Progenitor cell of endocrine pancreas (in vitro differentiated cells): ENCODE measurements at regions not wholly inside any gene's neighbourhood (a gene's known extent, or its start where the extent isn't known, plus 50 kb on each side); places are given as distances from the start of the nearest gene placed in this dataset.

ENCODE experiments used
- DNase-seq: peaks from one replicate; pipeline ENCODE4 v3.0.0; 2021; ENCODE audit warnings: low spot score; ENCODE audit not compliant: unreplicated experiment
- H3K27ac Mint-ChIP-seq: 2 replicates; pipeline ENCODE4 v1.8.0; 2021; ENCODE audit warnings: mild to moderate bottlenecking, moderate library complexity, mixed read lengths
- H3K27me3 Mint-ChIP-seq: 2 replicates; pipeline ENCODE4 v1.8.0; 2021; ENCODE audit warnings: mixed read lengths
- H3K36me3 Mint-ChIP-seq: 2 replicates; pipeline ENCODE4 v1.8.0; 2022; ENCODE audit warnings: mixed read lengths; ENCODE audit not compliant: insufficient read depth
- H3K4me1 Mint-ChIP-seq: 2 replicates; pipeline ENCODE4 v1.8.0; 2021; ENCODE audit warnings: low read depth, mixed read lengths
- H3K4me3 Mint-ChIP-seq: 2 replicates; pipeline ENCODE4 v1.8.0; 2021; ENCODE audit warnings: low read depth, mild to moderate bottlenecking, moderate library complexity, mixed read lengths
- H3K9me3 Mint-ChIP-seq: 2 replicates; pipeline ENCODE4 v1.8.0; 2021; ENCODE audit warnings: low read depth, mixed read lengths
- CTCF ChIP-seq: fragments of 200-600 bp; sonication (generic); IDR thresholded peaks from one replicate; pipeline ENCODE4 v1.5.0; 2021; ENCODE audit warnings: antibody characterized with exemption, mild to moderate bottlenecking; ENCODE audit not compliant: unreplicated experiment

DNA sequence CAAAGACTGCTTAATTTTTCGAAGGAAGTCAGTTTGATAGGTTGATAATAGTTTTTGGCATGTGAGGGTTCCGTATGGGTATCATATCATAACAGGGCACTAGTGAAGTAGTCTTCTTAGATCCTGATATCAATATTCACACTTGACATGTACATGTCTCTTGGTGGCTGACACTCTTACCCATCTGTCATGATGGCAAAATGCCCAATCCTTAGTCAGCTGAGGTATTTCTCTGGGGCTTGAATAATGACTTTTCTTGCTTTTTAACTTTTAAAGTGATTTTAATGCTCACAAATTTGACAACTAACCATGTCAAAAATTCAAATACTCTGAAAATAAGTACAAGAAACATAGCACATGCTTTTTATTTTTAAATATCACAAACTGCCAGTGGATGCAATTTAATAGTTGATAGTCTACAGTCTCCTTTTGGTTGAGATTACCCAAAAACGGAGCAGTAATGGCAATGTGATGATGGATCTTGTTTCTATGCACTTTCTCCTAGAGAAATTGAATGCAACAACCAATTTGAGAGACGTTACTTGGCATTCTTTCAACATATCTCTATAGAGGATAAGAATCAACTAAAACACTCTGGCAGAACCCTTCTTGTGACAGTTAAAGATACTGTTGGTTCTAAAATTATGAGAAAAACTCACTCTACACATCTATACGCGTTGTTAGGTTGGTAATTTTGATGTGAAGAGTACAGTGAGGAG lies 552.9 kb upstream of the PABPC4L start:
- Mint-ChIP-seq H3K27ac (no peak overlapping the region), H3K27me3 (no peaks in the 10 kb centered on the region), H3K36me3 (no peaks in the 10 kb centered on the region), H3K4me3 (no peak overlapping the region), H3K9me3 (no peaks in the 10 kb centered on the region), H3K4me1 (no peaks in the 10 kb centered on the region)
- DNase-seq: no peak
- no peak for TF ChIP-seq CTCF

DNA sequence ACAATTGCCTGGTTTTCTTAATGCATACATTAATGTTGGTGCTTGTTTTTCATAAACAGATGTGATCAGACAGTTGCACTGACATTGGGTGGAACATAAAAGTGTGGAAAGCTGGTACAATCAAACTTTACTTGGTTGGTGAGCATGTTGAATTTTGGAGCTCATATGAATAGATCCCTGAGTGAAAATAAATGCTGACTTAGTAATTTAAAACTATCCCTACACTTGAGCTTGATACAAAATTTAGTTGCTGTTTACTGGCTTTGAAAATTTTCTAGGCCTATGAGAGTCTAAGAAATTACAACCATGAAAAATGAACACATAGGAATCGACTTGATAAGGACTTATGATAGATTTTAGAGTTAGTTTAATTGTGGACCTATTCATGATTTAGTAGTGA lies 551.8 kb upstream of the PABPC4L start:
- H3K4me1 Mint-ChIP-seq: peaks cover 2% of the 10 kb centered on the region
- DNase-seq: no peak
- H3K4me3 Mint-ChIP-seq: no peak overlapping the region
- no peak for TF ChIP-seq CTCF
- H3K9me3 Mint-ChIP-seq: peaks cover 4% of the 10 kb centered on the region
- no peaks in the 10 kb centered on the region for H3K27me3 Mint-ChIP-seq
- H3K27ac Mint-ChIP-seq: no peak overlapping the region
- peaks cover 2% of the 10 kb centered on the region for H3K36me3 Mint-ChIP-seq

GRCh38 chr4:134747108-134747805 lies 545.7 kb upstream of the PABPC4L start:
- Mint-ChIP-seq H3K27ac (peak overlapping the region; percentile 45), H3K4me1 (peaks cover 19% of the 10 kb centered on the region), H3K36me3 (peaks cover 3% of the 10 kb centered on the region), H3K9me3 (peaks cover 27% of the 10 kb centered on the region), H3K27me3 (no peaks in the 10 kb centered on the region), H3K4me3 (no peak overlapping the region)
- TF ChIP-seq CTCF: no peak
- DNase-seq: no peak

DNA sequence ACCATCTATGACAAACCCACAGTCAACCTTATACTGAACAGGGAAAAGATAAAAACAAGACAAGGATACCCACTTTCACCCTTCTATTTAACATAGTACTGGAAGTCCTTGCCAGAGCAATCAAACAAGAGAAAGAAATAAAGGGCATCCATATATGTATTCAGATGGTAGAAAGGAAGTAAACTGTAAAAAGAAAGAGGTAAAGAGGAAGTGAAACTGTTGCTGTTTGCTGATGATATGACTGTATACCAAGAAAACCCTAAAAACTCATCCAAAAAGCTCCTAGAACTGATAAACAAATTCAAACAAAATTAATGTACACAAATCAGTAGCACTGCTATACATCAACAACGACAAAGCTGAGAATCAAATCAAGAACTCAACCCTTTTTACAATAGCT lies 538.7 kb upstream of the PABPC4L start:
- H3K4me1 Mint-ChIP-seq: peaks cover 1% of the 10 kb centered on the region
- H3K36me3 Mint-ChIP-seq: peaks cover 1% of the 10 kb centered on the region
- H3K4me3 Mint-ChIP-seq: no peak overlapping the region
- no peak for TF ChIP-seq CTCF
- H3K9me3 Mint-ChIP-seq: peaks cover 46% of the 10 kb centered on the region
- DNase-seq: no peak
- no peaks in the 10 kb centered on the region for H3K27me3 Mint-ChIP-seq
- H3K27ac Mint-ChIP-seq: no peak overlapping the region

- Mint-ChIP-seq H3K4me3 (no peak overlapping the region), H3K9me3 (peaks cover 21% of the 10 kb centered on the region), H3K27ac (no peak overlapping the region), H3K4me1 (peaks cover 1% of the 10 kb centered on the region), H3K36me3 (no peaks in the 10 kb centered on the region), H3K27me3 (no peaks in the 10 kb centered on the region)
- TF ChIP-seq CTCF: no peak
- DNase-seq: no peak
Observed at GRCh38 chr4:134735901-134736300, 534.3 kb upstream of the PABPC4L start.
